HG02973 (cell line): ENCODE measurements at regions not wholly inside any gene's neighbourhood (a gene's known extent, or its start where the extent isn't known, plus 50 kb on each side); places are given as distances from the start of the nearest gene placed in this dataset.
"Not testable (repeated sequence)": the region's sequence is repeated elsewhere in the genome, so short reads cannot be mapped to it uniquely, and the experiment has no call there.

Experiments
- ATAC-seq: cut with Tn5 transposase; IDR thresholded peaks from one replicate; pipeline ENCODE4 v1.9.1; 2021; ENCODE audit warnings: moderate library complexity; ENCODE audit not compliant: unreplicated experiment

GRCh38 chr2:154961676-154962075, 263.2 kb downstream of the KCNJ3 start:
- ATAC-seq, result peak; percentile 11

- peak; percentile 79 for ATAC-seq
Observed at GRCh38 chr2:154960802-154961583, 262.5 kb downstream of the KCNJ3 start.

- no peak for ATAC-seq
Observed at GRCh38 chr2:154952346-154952980, 254.0 kb downstream of the KCNJ3 start.

- not testable (repeated sequence) for ATAC-seq
Observed at GRCh38 chr2:154947416-154947815, 248.9 kb downstream of the KCNJ3 start.

- no peak for ATAC-seq
Observed at GRCh38 chr2:154945984-154946383, 247.5 kb downstream of the KCNJ3 start.

- no peak for ATAC-seq
Observed at GRCh38 chr2:154941379-154941778, 242.9 kb downstream of the KCNJ3 start.

- no peak for ATAC-seq
Observed at GRCh38 chr2:154934213-154934612, 235.7 kb downstream of the KCNJ3 start.

- ATAC-seq, result no peak
Observed at GRCh38 chr2:154924531-154924930, 226.0 kb downstream of the KCNJ3 start.

- ATAC-seq, result no peak
Observed at GRCh38 chr2:154914561-154914960, 216.1 kb downstream of the KCNJ3 start.

- ATAC-seq, result no peak
Observed at GRCh38 chr2:154912215-154912614, 213.7 kb downstream of the KCNJ3 start.

GRCh38 chr2:154911729-154912128, 213.2 kb downstream of the KCNJ3 start:
- no peak for ATAC-seq

- ATAC-seq, result no peak
Observed at GRCh38 chr2:154910701-154911100, 212.2 kb downstream of the KCNJ3 start.

GRCh38 chr2:154908327-154908726, 209.8 kb downstream of the KCNJ3 start:
- ATAC-seq, result no peak
